ENCODE measurements at regions not wholly inside any gene's neighbourhood (a gene's known extent, or its start where the extent isn't known, plus 50 kb on each side); places are given as distances from the start of the nearest gene placed in this dataset.
A peak's percentile ranks its signal among the peaks of the same experiment; 100 is the strongest.

GRCh38 chr2:7906431-7906830, 775.4 kb upstream of the ID2 start:
- no peak overlapping the region for H3K27ac Mint-ChIP-seq
- TF ChIP-seq CTCF (IDR thresholded peaks at IDR 0.05; ENCODE audit: unreplicated experiment in 3 of 3) = no peak

GRCh38 chr2:7907041-7907440, 774.8 kb upstream of the ID2 start:
- TF ChIP-seq CTCF (IDR thresholded peaks at IDR 0.05; ENCODE audit: unreplicated experiment in 3 of 3) = no peak
- H3K27ac Mint-ChIP-seq = no peak overlapping the region
- H3K4me3 Mint-ChIP-seq = no peak overlapping the region
- H3K27me3 Mint-ChIP-seq (ENCODE audit: low read depth) = peaks cover 42% of the 10 kb centered on the region
- no peaks in the 10 kb centered on the region for H3K4me1 Mint-ChIP-seq
- H3K36me3 Mint-ChIP-seq (ENCODE audit: low read depth) = no peaks in the 10 kb centered on the region
- no peaks in the 10 kb centered on the region for H3K9me3 Mint-ChIP-seq

More at GRCh38 chr2:7906431-7906830, 775.4 kb upstream of the ID2 start:
- H3K27me3 Mint-ChIP-seq (ENCODE audit: low read depth) = peaks cover 42% of the 10 kb centered on the region
- H3K9me3 Mint-ChIP-seq = no peaks in the 10 kb centered on the region
- H3K4me1 Mint-ChIP-seq = no peaks in the 10 kb centered on the region
- H3K4me3 Mint-ChIP-seq = no peak overlapping the region
- no peaks in the 10 kb centered on the region for H3K36me3 Mint-ChIP-seq (ENCODE audit: low read depth)

- no peaks in the 10 kb centered on the region for H3K36me3 Mint-ChIP-seq (ENCODE audit: low read depth)
- peaks cover 17% of the 10 kb centered on the region for H3K4me1 Mint-ChIP-seq
- peaks cover 31% of the 10 kb centered on the region for H3K27me3 Mint-ChIP-seq (ENCODE audit: low read depth)
- TF ChIP-seq CTCF (IDR thresholded peaks at IDR 0.05; ENCODE audit: unreplicated experiment in 3 of 3) = no peak
- no peak overlapping the region for H3K4me3 Mint-ChIP-seq
- H3K9me3 Mint-ChIP-seq = no peaks in the 10 kb centered on the region
- H3K27ac Mint-ChIP-seq = no peak overlapping the region
Observed at GRCh38 chr2:7910752-7911151, 771.1 kb upstream of the ID2 start.

GRCh38 chr2:7911196-7911595, 770.7 kb upstream of the ID2 start:
- no peaks in the 10 kb centered on the region for H3K9me3 Mint-ChIP-seq
- H3K4me1 Mint-ChIP-seq = peaks cover 17% of the 10 kb centered on the region
- no peak overlapping the region for H3K27ac Mint-ChIP-seq
- TF ChIP-seq CTCF (IDR thresholded peaks at IDR 0.05; ENCODE audit: unreplicated experiment in 3 of 3) = no peak
- H3K36me3 Mint-ChIP-seq (ENCODE audit: low read depth) = no peaks in the 10 kb centered on the region
- peaks cover 34% of the 10 kb centered on the region for H3K27me3 Mint-ChIP-seq (ENCODE audit: low read depth)
- no peak overlapping the region for H3K4me3 Mint-ChIP-seq

- H3K27ac Mint-ChIP-seq = no peak overlapping the region
- H3K4me3 Mint-ChIP-seq = no peak overlapping the region
- no peak for TF ChIP-seq CTCF (IDR thresholded peaks at IDR 0.05; ENCODE audit: unreplicated experiment in 3 of 3)
- H3K9me3 Mint-ChIP-seq = no peaks in the 10 kb centered on the region
- peaks cover 17% of the 10 kb centered on the region for H3K4me1 Mint-ChIP-seq
- H3K36me3 Mint-ChIP-seq (ENCODE audit: low read depth) = no peaks in the 10 kb centered on the region
- peaks cover 39% of the 10 kb centered on the region for H3K27me3 Mint-ChIP-seq (ENCODE audit: low read depth)
Observed at GRCh38 chr2:7913974-7914373, 767.9 kb upstream of the ID2 start.

- TF ChIP-seq CTCF (IDR thresholded peaks at IDR 0.05; ENCODE audit: unreplicated experiment in 3 of 3) = no peak
- Mint-ChIP-seq H3K4me1 (peaks cover 17% of the 10 kb centered on the region), H3K9me3 (no peaks in the 10 kb centered on the region), H3K4me3 (peak overlapping the region in 1 of 3 experiments; percentile 31), H3K27ac (peak overlapping the region in 1 of 3 experiments; percentile 26), H3K27me3 (ENCODE audit: low read depth) (peaks cover 29% of the 10 kb centered on the region), H3K36me3 (ENCODE audit: low read depth) (no peaks in the 10 kb centered on the region)
Observed at GRCh38 chr2:7915302-7916091, 766.4 kb upstream of the ID2 start.

Data from nephron (organoid).